Suppressor macrophage (primary cell): ENCODE measurements at regions not wholly inside any gene's neighbourhood (a gene's known extent, or its start where the extent isn't known, plus 50 kb on each side); places are given as distances from the start of the nearest gene placed in this dataset.
A peak's percentile ranks its signal among the peaks of the same experiment; 100 is the strongest.

Experiments used
- DNase-seq, 4 experiments: peaks; one replicate each; pipeline ENCODE4 v3.0.0-alpha.2; 2020 to 2022

- DNase-seq, result no peak
Observed at GRCh38 chr2:239526666-239527415, 126.0 kb upstream of the HDAC4 start.

GRCh38 chr2:239526038-239526437 is 125.2 kb upstream of the HDAC4 start:
- DNase-seq, result no peak

DNA sequence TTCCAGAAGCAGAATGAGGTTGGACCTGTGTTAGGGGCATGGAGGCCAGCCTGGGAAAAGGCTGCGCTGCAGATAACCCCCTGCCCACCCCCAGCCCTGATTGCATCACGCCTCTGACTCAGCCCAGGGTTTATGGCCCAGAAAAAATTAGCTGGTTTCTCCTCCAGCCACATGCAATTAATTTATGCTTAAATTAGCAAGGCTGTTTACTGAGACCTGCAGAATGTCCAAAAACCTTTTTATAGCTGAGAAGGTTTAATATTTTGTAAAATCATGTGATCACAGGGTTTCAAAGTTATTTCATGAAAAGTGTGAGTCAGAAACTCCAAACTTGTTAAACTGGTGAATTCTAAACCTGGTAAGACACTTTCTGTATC is 123.1 kb upstream of the HDAC4 start:
- no peak for DNase-seq

DNA sequence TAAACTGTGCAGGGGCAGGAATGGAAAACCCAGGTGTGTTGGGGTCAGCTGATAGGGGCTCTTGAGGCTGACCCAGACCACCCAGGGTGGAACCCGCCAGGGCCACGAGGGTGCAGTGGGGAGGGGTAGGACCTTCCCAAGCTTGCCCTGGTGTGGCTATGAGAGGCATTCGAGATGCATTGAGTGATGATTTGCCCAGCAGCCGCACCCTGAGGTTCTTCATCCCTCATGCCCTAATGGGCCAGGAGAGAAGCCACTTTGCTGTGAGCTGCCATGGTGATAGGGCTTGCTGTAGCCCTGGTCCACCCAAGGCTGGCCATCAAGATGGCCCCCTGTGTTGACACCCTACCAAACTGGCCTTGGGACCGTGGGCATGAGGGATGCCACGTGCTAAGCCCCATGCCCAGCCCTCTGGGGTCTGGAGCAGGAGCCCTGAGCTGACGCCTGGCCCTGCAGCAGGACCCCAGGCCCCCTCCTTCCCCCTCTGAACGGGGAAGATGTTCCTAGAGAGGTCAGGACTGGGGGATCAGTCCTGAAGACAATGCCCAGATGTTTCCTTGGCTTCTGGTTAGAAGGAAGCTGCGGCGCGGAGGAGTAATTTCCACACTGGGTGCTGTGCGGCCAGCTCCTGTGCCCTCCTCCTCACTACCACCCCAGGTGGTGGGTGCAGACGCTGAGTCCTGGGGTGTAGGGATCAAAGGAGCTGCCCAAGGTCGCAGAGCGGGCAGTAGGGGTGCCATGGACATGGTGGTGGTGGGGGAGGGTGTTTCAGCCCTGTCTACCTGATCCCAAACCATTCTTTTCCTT is 122.5 kb upstream of the HDAC4 start:
- no peak for DNase-seq

- no peak for DNase-seq
Observed at GRCh38 chr2:239522740-239523119, 121.9 kb upstream of the HDAC4 start.

- no peak for DNase-seq
Observed at GRCh38 chr2:239522002-239522739, 121.4 kb upstream of the HDAC4 start.

GRCh38 chr2:239521518-239521815 is 120.6 kb upstream of the HDAC4 start:
- no peak for DNase-seq

DNA sequence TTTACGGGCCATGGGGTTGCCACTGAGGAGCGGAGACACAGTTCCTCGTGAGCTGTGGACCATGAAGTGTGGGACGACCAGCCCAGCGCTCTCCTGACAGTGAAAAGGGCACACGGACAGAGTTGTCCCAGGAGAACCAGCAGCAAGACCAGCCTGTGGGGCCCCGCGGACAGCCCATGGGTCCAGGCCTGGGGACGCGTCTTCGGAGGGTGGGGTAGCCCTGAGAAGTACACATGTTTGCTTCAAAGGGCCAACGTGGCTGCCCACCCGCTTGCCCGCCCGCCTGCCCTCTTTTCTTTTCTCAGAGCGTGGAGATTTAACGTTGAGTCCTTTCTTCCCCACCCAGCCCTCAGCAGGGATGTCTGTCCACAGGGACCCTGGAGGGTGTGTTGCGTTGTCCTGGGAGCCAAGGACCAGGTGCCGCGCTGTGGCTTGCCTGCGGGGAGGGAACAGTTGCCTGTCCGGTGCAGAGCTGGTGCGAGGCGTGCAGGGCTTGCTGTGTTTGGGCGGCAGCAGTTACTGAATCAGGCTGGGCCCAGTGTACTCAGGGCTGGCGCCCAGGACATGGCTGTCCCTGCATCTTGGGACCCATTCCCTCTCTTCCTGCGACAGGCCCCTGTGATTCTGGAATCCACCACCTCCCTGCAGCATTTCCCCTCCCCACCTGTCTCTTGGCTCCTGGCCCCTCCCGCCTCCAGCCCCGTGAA is 120.1 kb upstream of the HDAC4 start:
- no peak for DNase-seq

DNA sequence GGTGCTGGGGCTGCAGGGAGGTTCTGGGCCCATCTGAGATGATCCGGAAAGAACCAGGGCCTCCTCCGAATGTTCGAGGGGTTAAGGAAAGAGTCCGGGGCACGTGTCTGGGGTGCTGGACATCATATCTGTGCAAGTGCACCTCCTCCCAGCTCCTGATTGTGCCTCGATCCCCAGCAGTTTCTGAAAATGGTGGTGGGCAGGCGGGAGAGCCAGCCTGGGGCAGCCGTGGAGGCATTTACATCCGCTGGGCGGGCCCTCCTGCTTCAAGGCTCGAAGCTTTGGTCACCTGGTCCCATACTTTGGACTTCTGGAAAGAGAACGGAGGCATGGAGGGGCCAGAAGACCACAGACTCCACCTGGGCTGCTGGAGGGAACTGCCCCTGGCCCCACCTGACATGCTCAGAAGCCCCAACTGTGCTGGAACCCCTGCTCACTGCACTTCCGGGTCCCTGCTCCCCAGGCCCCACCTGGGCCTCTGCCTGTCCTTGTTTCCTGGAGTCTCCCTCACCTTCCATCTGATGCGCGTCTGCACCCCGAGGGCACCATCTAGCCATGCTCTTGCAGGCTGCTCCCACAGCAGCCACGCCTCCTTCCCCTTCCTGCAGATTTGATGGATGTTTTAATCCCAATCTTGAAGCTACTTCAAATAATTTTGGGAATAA is 119.2 kb upstream of the HDAC4 start:
- DNase-seq, result no peak

GRCh38 chr2:239519089-239519920 is 118.5 kb upstream of the HDAC4 start:
- no peak for DNase-seq

DNA sequence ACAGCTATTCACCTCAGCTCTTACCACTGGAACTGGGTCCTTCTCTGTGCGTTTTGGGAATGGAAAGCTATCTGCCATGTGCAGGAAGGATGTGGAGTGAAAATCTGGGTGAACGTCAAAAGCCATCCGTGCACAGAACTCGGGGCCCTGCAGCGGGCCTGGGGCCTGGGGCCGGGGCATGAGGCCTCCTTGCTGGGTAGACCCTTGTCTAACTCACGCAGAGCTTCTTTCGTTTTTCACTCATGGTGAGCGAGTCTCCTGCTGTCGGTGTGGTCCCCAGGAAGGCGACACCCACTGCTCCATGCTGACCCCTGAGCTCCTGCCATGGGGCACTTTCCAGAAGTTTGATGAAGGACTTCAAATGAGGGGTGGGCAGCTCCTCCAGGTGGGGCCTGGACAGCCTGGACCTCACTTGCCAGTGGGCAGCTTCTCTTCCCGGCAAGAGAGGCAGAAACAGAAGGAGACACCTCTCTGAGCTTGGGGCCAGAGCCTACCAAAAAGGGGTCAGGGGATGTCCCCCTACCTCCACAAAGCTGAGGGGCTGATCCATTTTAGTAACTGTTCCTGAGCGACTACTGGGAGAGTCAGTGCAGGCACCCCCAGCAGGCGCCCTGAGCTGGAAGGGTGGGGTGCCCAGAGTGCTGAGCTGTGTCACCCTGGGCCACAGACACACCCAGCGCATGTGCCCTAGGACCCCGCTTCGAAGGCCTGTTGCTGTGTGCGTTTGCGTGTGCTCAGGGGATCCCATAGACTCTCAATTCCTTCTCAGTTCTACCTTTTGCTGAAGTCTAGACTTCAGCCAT is 117.7 kb upstream of the HDAC4 start:
- DNase-seq, result no peak

- DNase-seq, result no peak
Observed at GRCh38 chr2:239517686-239518085, 116.9 kb upstream of the HDAC4 start.

DNA sequence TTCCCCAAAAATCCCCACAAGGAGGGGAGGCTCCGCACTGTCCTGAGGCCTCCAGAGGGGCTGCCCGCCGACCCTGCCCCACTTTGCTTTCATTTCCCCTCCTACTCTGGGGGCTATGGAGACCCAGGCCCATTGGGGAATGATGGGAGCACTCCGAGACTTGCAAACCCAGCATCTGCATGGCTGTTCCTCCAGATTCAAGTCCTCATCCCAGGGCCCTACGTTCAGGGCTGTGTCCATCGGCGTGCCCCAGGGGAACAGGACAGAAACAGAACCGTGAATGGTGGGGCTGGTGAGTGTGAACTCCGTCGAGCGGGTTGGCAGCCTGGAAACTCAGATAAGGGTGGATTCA is 116.1 kb upstream of the HDAC4 start:
- no peak for DNase-seq

GRCh38 chr2:239516286-239516953 is 115.6 kb upstream of the HDAC4 start:
- DNase-seq, result no peak

GRCh38 chr2:239514754-239515530 is 114.1 kb upstream of the HDAC4 start:
- no peak for DNase-seq

DNA sequence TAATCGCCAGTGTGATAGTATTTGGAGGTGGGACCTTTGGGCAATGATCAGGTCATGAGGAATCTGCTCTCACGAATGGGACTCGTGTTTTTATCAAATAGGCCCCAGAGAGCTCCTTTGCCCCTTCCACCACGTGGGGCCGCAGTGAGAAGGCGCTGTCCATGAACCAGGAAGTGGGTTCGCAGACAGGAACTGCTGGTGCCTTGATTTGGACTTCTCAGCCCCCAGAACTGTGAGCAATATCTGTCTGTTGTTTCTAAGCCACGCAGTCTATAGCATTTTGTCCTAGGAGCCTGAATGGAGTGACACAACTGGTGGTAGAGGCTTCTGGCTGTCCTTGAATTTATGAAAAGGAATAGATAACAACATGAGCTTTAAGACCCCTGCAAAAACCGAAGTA is 111.2 kb upstream of the HDAC4 start:
- no peak for DNase-seq

- peak; percentile 56 to 70 (median 68) for DNase-seq
Observed at GRCh38 chr2:239509373-239510143, 108.7 kb upstream of the HDAC4 start.

- no peak for DNase-seq
Observed at GRCh38 chr2:239508261-239508660, 107.4 kb upstream of the HDAC4 start.
